Brain pericyte (primary cell): ENCODE measurements at regions not wholly inside any gene's neighbourhood (a gene's known extent, or its start where the extent isn't known, plus 50 kb on each side); places are given as distances from the start of the nearest gene placed in this dataset.
"Not testable (repeated sequence)": the region's sequence is repeated elsewhere in the genome, so short reads cannot be mapped to it uniquely, and the experiment has no call there.

Experiments used
- DNase-seq: peaks from one replicate; pipeline ENCODE4 v3.0.0-alpha.2; 2012; ENCODE audit warnings: low read depth, low spot score

DNA sequence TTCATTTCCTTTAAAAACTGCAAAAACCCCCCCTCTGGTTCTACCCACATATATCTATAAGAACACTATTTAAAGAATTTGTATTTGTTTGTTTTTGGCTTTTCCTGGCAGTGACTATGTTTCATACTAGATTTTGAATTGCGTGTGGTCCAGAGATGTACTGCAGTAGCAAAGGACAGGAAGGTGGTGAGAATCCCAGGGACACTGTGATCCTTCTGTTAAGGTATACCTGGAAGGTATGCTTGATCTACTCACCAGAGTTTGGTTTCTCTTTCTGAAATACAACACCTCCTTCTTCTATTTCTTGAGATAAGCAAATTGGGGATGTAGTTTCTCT is 129.6 kb upstream of the RASGEF1B start:
- no peak for DNase-seq

DNA sequence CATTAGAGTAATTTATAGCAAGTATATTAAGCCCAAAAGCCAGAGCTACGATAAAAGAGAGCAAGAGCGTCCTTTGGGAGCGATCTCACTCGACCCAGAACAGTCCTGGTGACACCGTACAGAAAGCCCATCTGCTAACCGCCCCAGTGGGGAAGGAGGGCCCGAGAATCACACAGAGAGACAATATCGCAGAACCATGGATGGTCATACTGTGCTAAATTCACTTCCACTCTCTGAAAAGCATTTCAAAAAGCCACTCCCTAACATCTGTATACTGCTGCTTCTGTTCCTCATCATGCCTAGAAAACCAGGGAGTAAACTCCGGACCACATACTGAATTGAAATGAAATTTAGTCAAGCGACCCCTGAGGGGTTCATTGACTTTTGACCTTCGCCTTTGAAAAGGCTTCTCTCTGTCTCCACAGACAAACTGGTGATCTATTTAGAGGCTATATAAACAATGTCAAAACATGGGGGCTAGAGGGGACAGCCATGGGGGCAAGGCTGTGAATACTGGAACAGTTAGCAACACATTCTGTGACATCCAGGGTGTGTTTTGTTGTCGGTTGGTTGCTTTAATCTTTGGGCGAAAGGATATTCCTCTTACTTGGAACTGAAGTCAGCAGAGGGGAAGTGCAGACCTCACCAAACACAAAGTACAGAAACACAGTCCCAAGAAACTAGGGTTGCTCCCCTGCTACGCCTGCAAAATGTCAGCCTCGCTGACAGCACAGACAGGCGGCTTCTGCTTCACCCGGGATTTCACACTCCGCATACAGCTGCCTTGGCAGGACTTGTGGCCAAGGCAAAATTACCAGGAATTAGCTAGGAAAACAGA is 129.0 kb upstream of the RASGEF1B start:
- DNase-seq = no peak

GRCh38 chr4:81599742-81600380 is 128.2 kb upstream of the RASGEF1B start:
- no peak for DNase-seq

DNA sequence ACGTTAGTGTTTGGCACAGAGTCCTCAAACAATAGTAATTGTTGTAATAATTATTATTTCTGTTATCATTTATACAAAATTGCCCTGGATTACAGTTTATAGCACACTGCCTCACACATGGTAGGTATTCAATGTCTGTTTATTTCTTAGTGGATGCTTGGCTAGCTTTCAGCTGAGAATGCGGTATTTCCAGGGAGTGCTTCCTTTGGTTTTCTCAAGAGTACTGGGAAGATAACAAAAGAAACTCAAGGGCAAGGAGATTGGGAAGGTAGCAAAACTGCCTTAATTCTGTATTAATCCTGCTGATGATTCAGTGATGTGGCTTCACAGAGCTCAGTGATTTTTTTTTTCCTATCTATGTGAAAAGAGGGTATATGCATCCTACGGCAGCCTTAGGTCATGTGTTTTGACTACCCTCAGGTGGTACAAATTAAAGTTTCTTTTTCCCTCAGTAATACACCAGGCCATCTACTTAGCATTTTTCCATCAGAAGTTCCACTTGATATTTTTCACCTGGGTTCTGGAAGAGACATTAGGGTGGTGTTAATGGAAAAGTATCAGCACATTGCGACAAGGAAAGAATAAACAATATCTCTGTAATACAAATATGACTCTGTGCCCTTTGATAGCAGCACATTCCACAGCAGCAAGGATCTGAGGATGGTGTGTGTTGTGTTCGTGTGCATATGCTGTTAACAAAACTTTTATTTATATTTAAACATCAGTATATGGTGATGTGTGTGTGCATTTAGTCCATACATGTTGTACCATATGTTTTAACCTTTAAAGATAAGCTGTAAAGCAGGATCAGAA is 124.3 kb upstream of the RASGEF1B start:
- no peak for DNase-seq

DNA sequence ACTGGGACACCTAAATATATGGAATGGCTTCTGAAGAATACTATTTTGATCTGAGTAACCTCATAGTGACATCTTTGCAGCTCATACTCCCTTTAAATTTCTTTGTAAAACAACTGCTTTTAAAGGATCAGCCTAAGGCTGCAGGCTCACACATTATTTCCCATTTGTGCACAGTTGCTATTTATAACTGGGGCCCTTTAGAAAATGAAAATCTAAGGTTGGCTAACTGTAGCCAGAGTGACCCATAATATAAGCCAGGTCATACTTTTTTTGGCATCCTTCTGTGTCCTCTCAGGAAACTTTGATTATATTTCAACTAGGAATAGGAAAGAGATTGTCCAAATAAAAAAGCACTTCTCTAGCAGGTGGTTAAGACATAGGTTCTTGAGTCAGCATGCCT is 123.6 kb upstream of the RASGEF1B start:
- no peak for DNase-seq

DNA sequence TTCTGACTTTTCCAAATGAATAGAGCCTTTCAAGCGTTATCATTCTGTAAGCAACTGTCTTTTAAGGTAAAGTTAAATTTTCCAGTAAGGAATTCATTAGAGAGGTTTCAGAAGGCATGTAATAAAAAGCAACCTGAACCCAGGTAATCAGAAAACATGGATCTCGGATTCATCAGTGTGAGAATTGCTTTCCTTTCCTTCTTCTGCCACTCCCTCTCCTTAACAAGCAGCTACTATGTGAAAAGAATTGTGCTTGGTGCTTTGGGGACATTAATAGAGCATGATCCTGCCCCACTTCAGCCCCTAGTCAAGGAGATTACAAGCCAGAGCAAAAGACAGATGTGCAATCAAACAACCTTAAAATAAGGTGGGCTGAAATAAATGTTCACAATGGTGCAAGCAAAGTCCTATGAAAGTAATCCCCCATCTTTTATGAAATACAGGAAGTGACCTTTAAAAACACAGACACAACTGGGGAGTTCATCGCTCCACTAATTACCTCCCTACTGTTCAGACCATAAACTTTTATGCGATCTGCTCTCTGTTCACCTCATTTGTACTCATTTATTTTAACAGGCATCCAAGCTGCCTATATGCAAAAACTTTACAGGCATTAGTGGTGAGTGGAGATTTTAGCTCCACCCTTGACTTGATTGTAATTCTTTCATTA is 122.9 kb upstream of the RASGEF1B start:
- DNase-seq = no peak

GRCh38 chr4:81592701-81593100 is 121.0 kb upstream of the RASGEF1B start:
- no peak for DNase-seq

DNA sequence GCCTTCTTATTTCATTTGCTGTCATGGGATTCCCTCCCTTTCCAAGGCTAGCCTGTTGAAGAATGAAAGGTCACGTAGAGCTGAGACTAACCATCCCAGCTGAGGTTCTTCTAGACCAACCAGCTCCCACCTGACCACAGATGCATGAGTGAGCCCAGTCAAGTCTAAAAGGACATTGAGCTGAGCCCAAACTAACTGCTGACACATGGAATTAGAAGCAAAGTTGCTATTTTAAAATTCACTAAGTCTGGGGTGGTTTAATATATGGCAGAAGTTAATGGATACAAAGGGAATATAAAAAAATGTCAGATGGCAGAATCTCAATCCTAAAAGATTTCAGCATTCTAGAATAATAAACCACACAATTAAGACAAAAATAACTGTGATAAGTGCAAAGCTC is 118.9 kb upstream of the RASGEF1B start:
- no peak for DNase-seq

GRCh38 chr4:81589262-81589661 is 117.6 kb upstream of the RASGEF1B start:
- DNase-seq = no peak

DNA sequence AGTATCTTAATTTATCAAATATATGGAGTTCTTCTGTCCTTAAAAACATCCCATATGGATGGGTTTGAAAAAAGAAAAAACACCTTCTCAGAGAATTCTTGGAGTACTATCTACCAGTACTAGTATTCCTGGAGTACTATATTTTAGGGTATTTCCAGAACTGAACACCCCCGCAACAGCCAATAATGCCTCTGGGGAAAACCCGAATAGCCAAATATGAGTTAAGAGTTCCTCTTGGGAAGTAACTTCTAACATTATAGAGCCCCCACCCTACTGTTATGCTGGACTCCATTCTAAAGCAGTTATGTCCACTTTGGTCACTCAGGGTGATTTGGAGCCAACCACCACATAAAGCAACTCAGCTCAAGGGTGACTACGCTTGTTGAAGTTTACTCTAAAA is 115.0 kb upstream of the RASGEF1B start:
- no peak for DNase-seq

DNA sequence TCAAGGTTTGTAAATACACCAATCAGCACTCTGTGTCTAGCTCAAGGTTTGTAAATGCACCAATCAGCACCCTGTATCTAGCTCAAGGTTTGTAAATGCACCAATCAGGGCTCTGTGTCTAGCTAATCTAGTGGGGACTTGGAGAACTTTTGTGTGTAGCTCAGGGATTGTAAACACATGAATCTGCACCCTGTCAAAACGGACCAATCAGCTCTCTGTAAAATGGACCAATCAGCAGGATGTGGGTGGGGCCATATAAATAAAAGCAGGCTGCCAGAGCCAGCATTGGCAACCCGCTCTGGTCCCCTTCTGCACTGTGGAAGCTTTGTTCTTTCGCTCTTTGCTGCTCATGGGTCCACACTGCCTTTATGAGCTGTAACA is 109.3 kb upstream of the RASGEF1B start:
- DNase-seq = not testable (repeated sequence)

DNA sequence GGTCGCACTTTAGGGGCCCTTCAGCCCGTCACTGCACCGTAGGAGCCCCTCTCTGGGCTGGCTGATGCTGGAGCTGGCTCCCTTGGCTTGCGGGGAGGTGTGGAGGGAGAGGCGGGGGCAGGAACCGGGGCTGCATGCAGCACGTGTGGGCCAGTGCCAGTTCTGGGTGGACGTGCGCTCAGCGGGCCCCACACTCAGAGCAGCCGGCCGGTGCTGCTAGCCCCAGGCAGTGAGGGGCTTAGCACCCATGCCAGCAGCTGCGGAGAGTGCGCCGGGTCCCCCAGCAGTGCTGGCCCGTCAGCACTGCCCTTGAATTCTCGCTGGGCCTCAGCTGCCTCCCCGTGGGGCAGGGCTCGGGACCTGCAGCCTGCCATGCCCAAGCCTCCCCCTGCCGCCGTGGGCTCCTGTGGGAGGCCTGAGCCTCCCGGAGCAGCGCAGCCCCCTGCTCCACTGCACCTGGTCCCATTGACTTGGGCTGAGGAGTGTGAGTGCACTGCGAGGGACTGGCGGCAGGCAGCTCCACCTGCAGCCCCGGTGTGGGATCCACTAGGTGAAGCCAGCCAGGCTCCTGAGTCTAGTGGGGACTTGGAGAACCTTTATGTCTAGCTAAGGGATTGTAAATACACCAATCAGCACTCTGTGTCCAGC is 108.8 kb upstream of the RASGEF1B start:
- DNase-seq = no peak

- DNase-seq = no peak
These were observed 105.7 kb upstream of the RASGEF1B start for GRCh38 chr4:81577392-81577791.

DNA sequence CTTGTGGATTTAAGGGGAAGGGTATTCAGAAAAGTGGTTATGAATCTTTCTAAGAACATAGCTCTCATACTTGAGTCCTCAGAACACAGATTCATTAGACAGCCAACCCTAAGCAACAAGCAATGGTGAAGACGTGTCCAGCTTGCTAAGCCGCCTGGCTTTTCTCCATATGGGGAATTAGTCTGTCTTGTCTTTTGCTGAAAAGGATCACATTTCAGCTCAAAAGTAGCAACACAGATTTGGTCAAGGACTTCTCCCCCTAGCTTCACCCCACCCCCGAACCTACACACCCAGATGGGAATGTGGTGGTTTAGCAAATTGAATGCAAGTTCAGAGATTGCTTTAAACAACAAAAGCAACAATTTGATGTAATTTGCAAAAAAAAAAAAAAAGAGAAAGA is 103.3 kb upstream of the RASGEF1B start:
- no peak for DNase-seq

GRCh38 chr4:81573840-81574239 is 102.1 kb upstream of the RASGEF1B start:
- no peak for DNase-seq

GRCh38 chr4:81572402-81572801 is 100.7 kb upstream of the RASGEF1B start:
- DNase-seq = no peak

DNA sequence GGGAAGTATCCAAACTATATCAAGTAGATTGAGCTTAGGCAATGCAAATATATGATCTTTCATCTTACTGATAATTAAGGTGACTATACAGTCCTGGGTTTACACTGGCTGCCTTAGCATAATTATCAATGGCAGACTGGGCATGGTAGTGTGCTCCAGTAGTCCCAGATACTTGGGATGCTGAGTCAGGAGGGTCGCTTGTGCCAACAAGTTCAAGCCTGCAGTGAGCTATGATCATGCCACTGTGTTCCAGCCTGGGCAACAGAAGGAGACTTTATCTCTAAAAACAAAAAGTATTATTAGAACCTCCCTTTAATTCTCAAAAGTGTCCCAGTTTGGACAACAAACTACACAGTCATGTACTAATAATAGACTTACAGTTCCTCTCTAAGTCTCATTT is 99.4 kb upstream of the RASGEF1B start:
- DNase-seq = no peak

GRCh38 chr4:81566161-81566591 is 94.5 kb upstream of the RASGEF1B start:
- DNase-seq = no peak

- no peak for DNase-seq
These were observed 93.6 kb upstream of the RASGEF1B start for GRCh38 chr4:81565142-81565870.

GRCh38 chr4:81564025-81564424 is 92.3 kb upstream of the RASGEF1B start:
- DNase-seq = no peak

GRCh38 chr4:81562093-81562492 is 90.4 kb upstream of the RASGEF1B start:
- no peak for DNase-seq
